SK-MEL-5 (cell line): ENCODE measurements at regions not wholly inside any gene's neighbourhood (a gene's known extent, or its start where the extent isn't known, plus 50 kb on each side); places are given as distances from the start of the nearest gene placed in this dataset.

Source experiments
- DNase-seq: peaks from one replicate; pipeline ENCODE4 v3.0.0-alpha.2; 2016; ENCODE audit warnings: low read depth, low spot score
- in situ Hi-C: cut with HindIII; loops from 2 replicates; pipeline ENCODE4 v1.10.0; 2016; ENCODE audit warnings: low sequenced_read_pairs, high pct_unique_total_duplicates, low pct_unique_long_range_greater_than_20kb

DNA sequence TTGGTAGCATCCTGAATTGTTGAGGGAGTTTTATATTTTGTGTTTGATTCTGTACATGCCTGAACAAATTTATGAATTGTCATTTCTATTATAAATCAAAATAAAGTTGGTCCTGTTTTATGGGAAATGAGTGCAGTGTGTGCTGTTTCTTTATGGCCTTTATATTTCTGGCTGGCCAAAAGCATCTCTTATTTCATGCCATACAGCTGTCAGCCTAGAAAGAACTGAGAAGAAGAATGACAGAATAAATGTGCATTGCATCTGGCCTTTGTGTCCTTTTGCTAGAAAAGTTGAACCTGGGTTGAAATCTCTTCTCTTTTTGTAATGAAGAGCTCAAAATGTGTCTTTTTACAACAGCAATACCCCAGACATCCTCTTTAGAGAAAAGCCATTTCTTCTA lies 474.7 kb upstream of the LRATD1 start:
- DNase-seq = no peak
- in situ Hi-C loops = no loop called here

DNA sequence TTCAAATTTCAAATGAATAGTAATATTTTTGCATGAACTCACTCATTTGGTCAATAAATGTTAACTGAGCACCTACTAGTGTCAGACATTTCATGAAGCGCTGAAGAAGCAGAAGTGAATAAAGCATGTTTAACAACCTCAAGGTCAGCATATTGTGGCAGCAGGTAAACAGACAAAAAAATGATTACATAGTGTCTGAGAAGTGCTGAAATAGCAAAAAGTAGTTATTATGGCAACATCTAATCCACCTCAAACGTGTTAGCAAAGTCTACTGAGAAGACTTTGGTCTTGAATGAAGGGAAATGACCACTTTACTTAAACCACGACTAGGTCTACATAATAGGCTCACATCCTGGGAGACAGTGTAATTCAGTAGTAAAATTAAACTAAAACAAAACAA lies 452.2 kb upstream of the LRATD1 start:
- in situ Hi-C loops = no loop called here
- no peak for DNase-seq

DNA sequence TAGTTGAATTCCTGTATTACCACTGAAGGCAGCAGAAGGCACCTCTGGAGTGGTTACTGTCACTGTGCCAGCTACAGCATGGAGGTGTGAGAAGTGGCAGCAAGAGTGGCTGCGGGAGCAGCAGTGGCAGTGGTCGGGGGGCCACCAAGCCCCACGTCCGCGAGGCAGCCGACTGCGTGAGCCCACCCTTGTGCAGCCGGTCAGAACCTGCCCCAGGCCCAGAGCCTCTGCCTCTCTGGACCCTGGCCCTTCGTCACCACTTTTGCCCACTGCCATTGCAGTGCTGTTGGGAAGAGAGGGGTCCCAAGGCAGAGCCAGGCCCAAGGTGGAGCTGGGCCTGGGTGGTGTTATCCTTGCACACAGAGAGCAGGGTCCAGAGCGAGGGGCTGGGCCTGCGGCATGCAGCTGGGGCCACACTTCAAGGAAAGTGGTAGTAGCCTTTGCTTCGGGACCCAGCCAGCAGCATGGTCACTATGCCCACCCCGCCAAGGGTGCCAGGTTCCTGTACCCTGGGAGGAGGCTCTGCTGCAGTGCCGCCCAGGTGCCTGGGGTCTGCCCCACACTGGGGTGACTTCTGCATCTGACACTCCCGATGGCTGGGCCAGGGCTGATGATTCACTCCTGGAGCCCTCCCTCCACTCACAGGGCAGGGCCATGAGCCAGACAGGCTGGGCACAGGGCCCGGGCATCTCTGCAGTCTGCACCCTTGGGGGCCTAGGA lies 450.1 kb upstream of the LRATD1 start:
- no peak for DNase-seq
- in situ Hi-C loops = no loop called here

DNA sequence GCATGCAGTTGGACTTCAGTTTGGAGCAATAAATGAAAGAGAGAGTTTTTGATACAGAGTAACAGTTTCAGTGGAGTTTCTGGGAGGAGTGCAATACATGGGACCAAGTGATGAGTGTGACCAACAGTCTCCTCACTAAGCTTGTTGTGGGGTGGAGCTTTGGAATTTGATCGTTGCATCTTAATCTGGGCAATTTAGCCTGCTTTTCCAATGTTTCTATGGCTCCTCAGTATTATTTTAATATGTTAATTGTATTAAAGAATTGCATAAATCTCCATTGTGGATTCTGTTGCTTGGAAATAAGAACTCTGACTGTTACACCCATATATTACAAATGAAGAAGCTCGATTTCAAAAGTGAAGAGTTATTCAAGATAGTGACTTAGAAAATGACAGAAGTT lies 446.6 kb upstream of the LRATD1 start:
- in situ Hi-C loops = no loop called here
- no peak for DNase-seq

DNA sequence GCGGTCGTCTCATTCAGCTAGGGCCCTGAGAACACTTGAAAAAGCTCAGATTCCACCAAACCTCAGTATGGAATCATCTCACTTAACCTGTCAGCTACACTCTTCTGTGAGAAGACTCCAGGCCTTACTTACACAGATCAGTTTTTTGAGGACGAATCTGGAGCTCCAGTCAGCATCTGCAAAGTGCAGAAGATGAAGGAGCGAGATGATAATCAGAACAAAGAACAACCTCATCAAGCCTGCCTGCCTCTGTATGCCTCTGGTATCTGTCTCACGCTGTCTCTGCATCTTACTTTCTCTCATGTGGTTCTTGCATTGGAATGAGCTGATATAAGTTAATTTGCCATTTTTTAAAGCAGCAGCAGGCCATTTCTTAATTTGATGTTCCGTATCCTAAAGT lies 444.1 kb upstream of the LRATD1 start:
- in situ Hi-C loops = no loop called here
- DNase-seq = no peak

DNA sequence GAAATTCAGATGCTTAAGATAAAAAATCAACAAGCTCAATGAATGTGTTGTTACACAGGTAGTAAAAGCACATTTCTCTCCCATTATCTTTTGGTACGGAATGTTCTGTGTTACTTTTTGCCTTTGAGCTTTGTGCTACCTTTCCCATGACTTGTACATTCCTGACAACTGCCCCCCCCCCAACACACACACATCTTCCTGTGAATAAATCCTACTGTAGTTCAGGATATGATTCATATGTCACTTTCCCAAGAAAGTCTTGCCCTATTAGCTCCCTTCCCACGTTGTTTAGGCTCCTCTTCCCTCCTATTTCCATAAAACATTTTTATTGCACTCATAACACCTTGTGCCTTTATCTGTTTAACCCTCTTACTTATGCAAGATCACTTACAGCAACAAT lies 442.6 kb upstream of the LRATD1 start:
- DNase-seq = no peak
- in situ Hi-C loops = no loop called here

DNA sequence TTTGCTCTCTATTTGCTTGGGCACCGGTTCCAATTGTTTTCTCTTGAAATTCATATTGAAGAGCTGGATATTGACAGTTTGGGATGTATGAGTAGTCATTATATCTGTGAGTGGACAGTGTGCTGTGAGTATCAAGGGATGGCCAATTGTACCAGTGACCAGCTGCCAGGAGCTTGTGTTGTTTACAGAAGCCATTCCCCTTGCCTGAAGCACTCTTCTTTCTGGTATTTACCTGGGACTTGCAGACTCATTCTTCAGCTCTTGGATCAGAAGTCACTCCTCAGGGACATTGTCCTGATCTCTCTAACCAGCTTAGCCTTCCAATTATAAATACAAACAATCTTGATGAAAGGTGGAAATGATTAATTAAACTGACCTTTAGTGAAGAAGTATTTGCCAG lies 438.3 kb upstream of the LRATD1 start:
- in situ Hi-C loops = no loop called here
- no peak for DNase-seq

DNA sequence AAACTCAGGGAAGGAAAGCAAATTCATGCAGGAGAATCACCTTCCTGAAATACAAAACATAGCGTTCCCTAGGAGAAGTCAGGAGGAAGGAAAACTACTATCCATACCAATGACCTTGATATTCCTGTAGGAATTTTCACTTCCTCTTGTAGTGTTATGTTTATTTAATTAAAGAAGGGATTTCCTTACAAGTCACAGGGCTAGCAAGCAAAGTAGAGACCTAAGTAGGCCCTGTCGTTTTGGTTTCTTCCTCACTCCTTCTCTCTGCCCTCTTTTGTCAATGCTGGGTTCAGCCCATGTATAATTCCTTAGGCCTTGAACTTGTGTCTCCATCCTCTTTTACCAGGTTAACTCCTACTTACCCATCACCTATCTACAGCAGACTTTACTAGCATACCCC lies 435.2 kb upstream of the LRATD1 start:
- in situ Hi-C loops = no loop called here
- no peak for DNase-seq

DNA sequence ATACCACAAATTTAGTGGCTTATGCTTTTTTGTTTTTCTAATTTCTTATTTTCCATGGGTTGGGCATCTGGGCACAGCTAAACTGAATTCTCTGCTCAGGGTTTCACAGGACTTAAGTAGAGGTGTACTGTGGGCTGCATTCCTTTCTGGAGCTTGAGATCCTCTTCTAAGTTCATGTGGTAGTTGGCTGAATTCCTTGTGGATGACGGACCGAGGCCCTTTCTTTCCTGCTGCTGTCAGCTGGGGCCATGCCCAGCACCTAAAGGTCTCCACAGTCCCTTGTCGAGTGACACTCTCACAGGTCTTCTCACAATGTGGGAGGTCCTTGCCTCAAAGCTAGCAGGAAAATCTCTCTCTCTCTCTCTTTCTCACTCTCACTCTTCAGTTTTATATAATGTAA lies 433.5 kb upstream of the LRATD1 start:
- in situ Hi-C loops = no loop called here
- no peak for DNase-seq

DNA sequence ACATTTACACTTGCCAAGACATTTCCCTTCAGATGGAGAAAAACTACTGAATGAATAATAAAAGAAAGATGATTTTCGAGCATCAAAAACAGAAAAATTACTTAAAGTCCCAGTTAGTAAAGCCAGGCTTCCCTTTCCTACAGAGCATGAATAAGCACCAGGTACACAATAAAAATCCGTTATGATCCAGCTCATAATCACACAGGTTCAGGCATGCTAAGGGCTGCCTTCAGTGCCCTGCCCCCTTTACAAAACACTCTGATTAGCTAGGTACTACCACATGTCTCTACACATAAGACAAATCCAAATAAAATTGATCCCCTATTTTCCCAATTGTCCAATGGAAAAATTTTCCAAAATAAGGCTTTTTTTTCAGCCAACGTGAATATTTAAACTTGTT lies 413.2 kb upstream of the LRATD1 start:
- in situ Hi-C loops = no loop called here

DNA sequence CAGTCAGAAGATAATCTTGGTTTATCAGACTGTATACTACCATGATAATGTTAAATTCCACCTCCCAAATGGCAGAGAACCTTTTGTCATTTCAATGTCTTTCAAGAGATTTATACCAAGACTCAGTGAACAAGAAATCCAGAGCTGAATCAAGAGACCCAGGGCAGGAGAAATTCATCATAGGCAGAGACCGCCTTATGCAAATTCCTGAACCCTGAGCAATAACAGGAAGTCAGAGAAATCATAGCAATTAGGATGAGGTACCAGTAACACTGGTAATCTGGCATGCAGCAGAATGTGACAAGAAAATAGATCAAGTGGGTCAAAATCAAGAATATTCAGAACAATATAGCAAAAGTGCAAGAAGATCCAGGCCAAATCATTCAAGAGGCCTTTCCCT lies 412.4 kb upstream of the LRATD1 start:
- DNase-seq = no peak
- in situ Hi-C loops = no loop called here

More for the DNA sequence above, 413.2 kb upstream of the LRATD1 start:
- DNase-seq = no peak

DNA sequence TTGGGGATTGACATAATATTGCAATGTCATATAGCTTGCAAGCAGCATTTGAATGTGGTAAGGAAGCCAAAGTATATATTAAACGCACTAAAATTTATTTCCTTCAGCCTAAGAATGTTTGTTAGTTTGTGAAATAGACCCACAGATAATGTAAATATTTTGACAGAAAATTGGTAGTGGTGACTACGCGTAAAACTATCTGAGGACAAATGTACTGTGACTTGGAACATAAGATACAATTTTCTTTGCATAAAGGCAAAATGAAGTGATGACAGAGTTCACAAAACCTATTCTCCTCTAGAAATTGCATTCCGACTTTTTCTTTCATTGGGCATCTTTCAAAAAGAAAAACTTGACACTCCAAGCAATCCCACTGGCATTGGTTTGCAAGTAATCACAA lies 411.1 kb upstream of the LRATD1 start:
- in situ Hi-C loops = no loop called here
- no peak for DNase-seq

DNA sequence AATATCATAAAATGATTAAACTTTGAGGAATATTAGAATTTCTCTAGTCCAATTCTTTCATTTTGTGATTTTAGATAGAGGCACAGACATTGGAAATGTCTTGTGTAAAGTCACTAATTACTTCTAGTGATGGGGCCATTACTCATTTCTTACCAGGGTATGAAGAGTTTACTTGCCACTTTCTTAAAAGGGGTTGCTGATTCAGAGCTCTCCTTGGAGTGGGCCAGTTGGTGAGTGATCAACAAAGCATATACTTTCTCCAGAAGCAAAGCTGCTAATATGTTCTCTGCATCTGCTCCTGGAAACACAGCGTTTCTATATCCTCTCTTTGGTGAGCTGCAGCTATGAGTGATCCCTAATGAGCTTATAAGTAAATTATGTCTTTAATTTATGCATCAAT lies 408.9 kb upstream of the LRATD1 start:
- DNase-seq = no peak
- in situ Hi-C loops = no loop called here

DNA sequence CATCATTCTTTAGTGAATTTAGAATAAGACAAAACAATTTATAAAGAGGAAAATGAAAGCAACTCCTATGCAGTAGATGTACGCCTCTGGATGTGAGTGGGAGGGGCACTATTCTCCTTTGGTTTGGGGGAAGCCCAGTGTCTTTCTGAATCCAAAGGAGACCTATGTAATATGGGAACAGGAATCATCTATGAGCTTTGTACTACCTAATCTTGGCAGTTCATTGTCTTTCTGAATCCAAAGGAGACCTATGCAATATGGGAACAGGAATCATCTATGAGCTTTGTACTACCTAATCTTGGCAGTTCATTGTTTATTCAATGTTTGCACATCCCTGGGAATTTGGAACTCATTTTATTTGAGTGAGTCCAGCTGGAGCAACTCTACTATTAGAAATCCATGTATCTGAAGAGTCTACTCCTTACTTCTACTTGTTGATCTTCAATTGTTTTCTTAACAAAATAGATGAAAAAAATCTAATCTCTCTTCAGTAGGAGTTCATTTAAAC lies 401.1 kb upstream of the LRATD1 start:
- no peak for DNase-seq
- in situ Hi-C loops = no loop called here

DNA sequence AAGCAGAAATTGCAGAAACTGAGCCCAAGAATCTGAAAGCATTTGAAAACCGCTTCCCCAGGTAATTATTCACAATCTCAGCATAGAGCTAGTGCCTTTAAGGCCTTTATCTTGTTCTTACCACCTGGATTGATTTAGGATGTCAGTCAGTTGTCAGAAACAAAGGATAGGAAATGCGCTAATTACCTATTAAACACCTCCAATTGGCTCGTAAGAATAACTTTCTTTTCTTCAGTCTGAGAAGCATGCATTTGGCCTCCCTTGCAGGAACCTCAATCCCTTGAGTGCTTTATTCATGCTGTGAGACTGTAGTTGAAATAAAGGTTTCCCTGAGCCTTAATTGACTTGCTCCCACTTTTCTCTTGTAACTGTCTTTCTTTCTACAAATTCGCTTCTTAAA lies 400.3 kb upstream of the LRATD1 start:
- no peak for DNase-seq
- in situ Hi-C loops = no loop called here

DNA sequence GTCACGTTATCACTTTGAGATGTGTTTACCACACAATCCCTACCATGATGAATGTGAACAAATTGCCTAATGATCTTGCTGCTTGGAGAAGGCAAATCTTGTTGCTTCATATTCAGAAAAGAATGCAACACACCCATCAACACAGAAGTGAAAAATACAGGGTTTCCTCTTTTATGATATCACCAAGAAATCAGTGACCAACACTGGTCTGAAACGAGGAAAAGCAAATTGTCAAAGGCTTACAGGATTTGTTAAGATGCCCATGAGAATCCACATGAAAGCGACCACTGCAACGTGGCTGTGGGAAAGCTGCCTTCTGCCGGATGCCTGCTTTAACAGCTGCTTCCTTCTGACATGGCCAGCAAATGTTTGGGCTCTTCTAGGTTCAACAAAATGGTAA lies 397.6 kb upstream of the LRATD1 start:
- DNase-seq = no peak
- in situ Hi-C loops = no loop called here

DNA sequence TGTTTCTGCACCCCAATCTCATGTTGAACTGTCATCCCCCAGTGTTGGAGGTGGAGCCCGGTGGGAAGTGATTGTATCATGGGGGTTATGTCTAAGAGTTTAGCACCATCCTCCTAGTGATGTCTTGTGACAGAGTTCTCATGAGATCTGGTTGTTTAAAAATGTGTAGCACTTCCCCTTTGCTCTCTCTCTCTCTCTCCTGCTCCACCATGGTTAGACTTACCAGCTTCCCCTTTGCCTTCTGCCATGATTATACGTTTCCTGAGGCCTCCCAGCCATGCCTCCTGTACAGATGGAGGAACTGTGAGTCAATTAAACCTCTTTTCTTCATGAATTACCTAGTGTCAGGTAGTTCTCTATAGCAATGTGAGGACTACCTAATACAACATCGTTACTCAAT lies 396.9 kb upstream of the LRATD1 start:
- no peak for DNase-seq
- in situ Hi-C loops = no loop called here

DNA sequence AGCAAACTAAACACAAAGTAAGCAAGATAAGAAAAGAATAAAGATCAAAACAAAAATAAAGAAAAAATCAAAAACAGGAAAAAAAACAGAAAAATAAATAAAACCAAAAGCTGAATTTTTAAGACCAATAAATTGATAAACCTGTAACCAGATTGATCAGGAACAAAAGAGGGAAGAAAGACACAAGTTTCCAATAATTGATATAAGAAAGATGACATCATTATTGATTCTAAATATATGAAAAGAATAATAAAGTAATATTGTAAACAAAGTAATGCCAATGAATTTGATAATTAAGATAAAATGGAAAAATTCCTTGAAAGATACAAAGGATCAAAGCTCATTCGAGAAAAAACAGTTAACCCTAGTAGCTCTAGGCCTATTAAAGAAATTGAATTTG lies 394.6 kb upstream of the LRATD1 start:
- in situ Hi-C loops = no loop called here
- no peak for DNase-seq

DNA sequence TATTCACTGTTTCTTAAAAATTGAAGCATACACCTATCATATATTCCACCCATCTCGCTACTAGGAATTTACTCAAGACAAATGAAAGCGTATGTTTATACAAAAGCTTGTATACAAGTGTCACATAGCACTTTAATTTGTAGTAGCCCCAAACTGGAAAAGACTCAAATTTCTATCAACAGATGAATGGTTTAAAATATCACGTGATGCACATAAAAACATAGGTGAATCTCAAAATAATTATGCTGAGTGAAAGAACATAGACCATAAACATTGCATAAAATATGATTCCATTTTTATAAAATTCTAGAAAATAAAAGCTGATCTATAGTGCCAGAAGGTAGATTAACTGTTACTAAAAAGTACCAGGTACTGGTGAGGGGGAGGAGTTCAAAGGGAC lies 392.9 kb upstream of the LRATD1 start:
- no peak for DNase-seq
- in situ Hi-C loops = no loop called here

DNA sequence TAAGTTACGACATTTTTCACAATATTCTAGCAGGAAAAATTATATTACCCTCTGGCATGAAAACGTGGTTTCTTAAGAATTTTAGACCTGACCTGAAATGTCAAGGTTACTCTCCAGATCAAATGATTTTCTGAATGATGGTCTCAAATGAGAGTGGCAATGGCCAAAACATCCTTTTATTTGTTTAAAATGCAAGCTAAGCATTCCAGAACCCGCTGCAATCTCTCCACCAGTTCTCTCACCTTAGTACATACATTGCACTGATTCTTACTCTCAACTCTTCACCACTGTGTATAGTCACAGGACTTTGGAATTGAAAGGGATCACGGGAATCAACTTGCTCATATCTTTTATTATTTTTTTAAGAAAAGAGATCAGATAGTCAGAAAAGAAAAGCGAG lies 391.6 kb upstream of the LRATD1 start:
- in situ Hi-C loops = no loop called here
- no peak for DNase-seq
